ENCODE measurements at regions not wholly inside any gene's neighbourhood (a gene's known extent, or its start where the extent isn't known, plus 50 kb on each side); places are given as distances from the start of the nearest gene placed in this dataset.
A peak's percentile ranks its signal among the peaks of the same experiment; 100 is the strongest.

- DNase-seq: peak; percentile 53
These were observed 375.7 kb upstream of the CAMK1G start for GRCh38 chr1:209207701-209208286.

GRCh38 chr1:209208648-209209047 is 374.9 kb upstream of the CAMK1G start:
- DNase-seq: no peak

- no peak for DNase-seq
These were observed 369.5 kb upstream of the CAMK1G start for GRCh38 chr1:209213989-209214388.

- DNase-seq: no peak
These were observed 367.7 kb upstream of the CAMK1G start for GRCh38 chr1:209215826-209216225.

- DNase-seq: no peak
These were observed 365.4 kb upstream of the CAMK1G start for GRCh38 chr1:209218113-209218512.

- DNase-seq: no peak
These were observed 364.5 kb upstream of the CAMK1G start for GRCh38 chr1:209218981-209219380.

GRCh38 chr1:209219791-209220524 is 363.6 kb upstream of the CAMK1G start:
- DNase-seq: no peak

- DNase-seq: no peak
These were observed 360.7 kb upstream of the CAMK1G start for GRCh38 chr1:209222826-209223225.

- DNase-seq: no peak
These were observed 359.7 kb upstream of the CAMK1G start for GRCh38 chr1:209223791-209224190.

- no peak for DNase-seq
These were observed 358.6 kb upstream of the CAMK1G start for GRCh38 chr1:209224886-209225285.

GRCh38 chr1:209227171-209227570 is 356.3 kb upstream of the CAMK1G start:
- DNase-seq: no peak

- DNase-seq: no peak
These were observed 355.6 kb upstream of the CAMK1G start for GRCh38 chr1:209227941-209228340.

- no peak for DNase-seq
These were observed 353.9 kb upstream of the CAMK1G start for GRCh38 chr1:209229494-209230061.

GRCh38 chr1:209230314-209230713 is 353.2 kb upstream of the CAMK1G start:
- no peak for DNase-seq

- DNase-seq: no peak
These were observed 351.9 kb upstream of the CAMK1G start for GRCh38 chr1:209231476-209232156.

GRCh38 chr1:209232197-209232596 is 351.3 kb upstream of the CAMK1G start:
- DNase-seq: no peak

- no peak for DNase-seq
These were observed 350.8 kb upstream of the CAMK1G start for GRCh38 chr1:209232759-209233158.

- DNase-seq: no peak
These were observed 348.3 kb upstream of the CAMK1G start for GRCh38 chr1:209235166-209235565.

- no peak for DNase-seq
These were observed 345.2 kb upstream of the CAMK1G start for GRCh38 chr1:209238356-209238755.

- DNase-seq: no peak
These were observed 343.2 kb upstream of the CAMK1G start for GRCh38 chr1:209240351-209240750.

- DNase-seq: no peak
These were observed 342.0 kb upstream of the CAMK1G start for GRCh38 chr1:209241487-209241886.

GRCh38 chr1:209248649-209249279 is 334.8 kb upstream of the CAMK1G start:
- peak; percentile 80 for DNase-seq

GRCh38 chr1:209249280-209249670 is 334.2 kb upstream of the CAMK1G start:
- peak; percentile 6 for DNase-seq

Measured in NCI-H1694 treated with DMSO at 0.1 percent for 48 hours (cell line).